ENCODE measurements at regions not wholly inside any gene's neighbourhood (a gene's known extent, or its start where the extent isn't known, plus 50 kb on each side); places are given as distances from the start of the nearest gene placed in this dataset.
"Not testable (repeated sequence)": the region's sequence is repeated elsewhere in the genome, so short reads cannot be mapped to it uniquely, and the experiment has no call there.

DNA sequence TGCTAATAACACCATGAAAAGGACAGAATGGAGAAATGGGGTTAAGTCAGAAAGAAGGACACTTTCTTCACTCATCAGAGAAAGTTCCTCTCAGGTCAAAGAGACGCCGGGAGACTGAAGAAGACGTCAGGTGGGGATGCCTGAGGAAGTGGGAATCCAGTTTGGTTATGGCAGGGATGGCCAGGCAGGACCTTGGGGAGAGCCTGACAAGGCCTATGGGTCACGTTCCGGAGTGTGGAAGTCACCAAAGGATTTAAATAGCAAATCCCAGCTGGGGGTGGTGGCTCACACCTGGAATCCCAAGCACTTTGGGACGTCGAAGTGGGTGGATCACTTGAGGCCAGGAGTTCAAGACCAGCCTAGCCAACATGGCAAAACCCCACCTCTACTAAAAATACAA lies 432.7 kb upstream of the SMIM21 start:
- no peak overlapping the region for H3K4me3 Mint-ChIP-seq
- peaks cover 9% of the 10 kb centered on the region for H3K9me3 Mint-ChIP-seq
- intact Hi-C loops (cut with micrococcal nuclease) = no loop called here
- H3K36me3 Mint-ChIP-seq (ENCODE audit: low read depth) = no peaks in the 10 kb centered on the region
- H3K4me1 Mint-ChIP-seq (ENCODE audit: low read depth) = no peaks in the 10 kb centered on the region
- no peaks in the 10 kb centered on the region for H3K27me3 Mint-ChIP-seq
- H3K27ac Mint-ChIP-seq = no peak overlapping the region

DNA sequence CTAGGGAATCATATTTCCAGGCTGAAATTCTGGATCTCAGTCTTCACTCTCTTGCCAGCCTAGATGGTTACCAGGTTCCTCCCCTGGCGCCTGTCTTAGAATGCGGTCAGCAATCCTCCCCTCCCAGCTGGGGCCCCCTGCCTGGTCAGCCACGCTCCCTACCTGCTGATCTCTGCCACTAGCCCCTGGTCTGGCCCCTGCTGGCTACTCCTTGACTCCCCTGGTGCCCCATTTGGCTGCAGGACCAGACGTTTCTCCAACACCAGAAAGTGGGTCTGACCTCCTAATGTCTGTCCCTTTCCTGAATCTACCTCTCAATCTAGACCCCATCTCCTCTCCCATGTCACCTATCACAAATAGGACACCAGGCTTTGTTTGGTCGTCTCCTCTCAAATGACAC lies 432.0 kb upstream of the SMIM21 start:
- Mint-ChIP-seq H3K4me1 (ENCODE audit: low read depth) (no peaks in the 10 kb centered on the region), H3K9me3 (peaks cover 9% of the 10 kb centered on the region), H3K27me3 (no peaks in the 10 kb centered on the region), H3K4me3 (no peak overlapping the region), H3K36me3 (ENCODE audit: low read depth) (no peaks in the 10 kb centered on the region), H3K27ac (no peak overlapping the region)
- intact Hi-C loops (cut with micrococcal nuclease) = no loop called here

DNA sequence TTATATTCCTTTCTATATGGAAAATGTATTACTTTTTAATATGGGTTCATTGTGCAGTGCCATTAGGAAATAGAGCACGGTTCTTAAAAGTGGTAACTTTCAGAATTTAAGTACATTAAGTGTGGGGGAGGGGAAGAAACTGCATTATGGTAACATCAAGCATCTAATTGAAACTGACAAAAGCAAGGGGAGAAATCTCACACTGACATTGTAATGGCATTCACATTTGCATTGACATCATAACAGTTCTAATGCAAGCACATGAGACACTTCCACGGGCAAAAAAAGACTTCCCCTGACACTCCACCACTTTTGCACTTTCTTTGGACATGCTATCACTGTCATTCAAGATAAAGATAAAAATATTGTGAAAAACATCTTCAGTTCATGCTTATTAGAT lies 431.3 kb upstream of the SMIM21 start:
- intact Hi-C loops (cut with micrococcal nuclease) = no loop called here
- Mint-ChIP-seq H3K4me1 (ENCODE audit: low read depth) (no peaks in the 10 kb centered on the region), H3K9me3 (peaks cover 9% of the 10 kb centered on the region), H3K27me3 (no peaks in the 10 kb centered on the region), H3K4me3 (no peak overlapping the region), H3K36me3 (ENCODE audit: low read depth) (no peaks in the 10 kb centered on the region), H3K27ac (no peak overlapping the region)

DNA sequence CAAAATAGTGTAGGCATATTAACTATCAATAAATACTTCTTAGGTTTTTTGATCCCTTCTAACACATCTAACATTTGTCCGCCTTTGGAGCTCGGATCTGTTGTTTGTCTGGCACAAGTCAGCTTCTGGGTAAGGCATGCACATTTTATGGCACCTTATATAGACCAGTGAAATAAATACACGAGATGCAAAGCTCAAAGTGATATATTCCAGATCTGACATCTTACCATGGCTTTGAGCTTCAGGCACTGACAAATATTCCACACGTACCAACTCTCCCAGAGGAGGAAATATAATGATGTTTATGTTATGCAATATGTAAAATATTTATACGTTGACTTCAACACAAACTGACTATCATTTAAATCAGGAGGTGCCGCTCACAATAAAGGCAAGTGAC lies 430.1 kb upstream of the SMIM21 start:
- Mint-ChIP-seq H3K4me3 (no peak overlapping the region), H3K27me3 (no peaks in the 10 kb centered on the region), H3K36me3 (ENCODE audit: low read depth) (no peaks in the 10 kb centered on the region), H3K4me1 (ENCODE audit: low read depth) (no peaks in the 10 kb centered on the region), H3K9me3 (peaks cover 9% of the 10 kb centered on the region), H3K27ac (no peak overlapping the region)
- intact Hi-C loops (cut with micrococcal nuclease) = no loop called here

DNA sequence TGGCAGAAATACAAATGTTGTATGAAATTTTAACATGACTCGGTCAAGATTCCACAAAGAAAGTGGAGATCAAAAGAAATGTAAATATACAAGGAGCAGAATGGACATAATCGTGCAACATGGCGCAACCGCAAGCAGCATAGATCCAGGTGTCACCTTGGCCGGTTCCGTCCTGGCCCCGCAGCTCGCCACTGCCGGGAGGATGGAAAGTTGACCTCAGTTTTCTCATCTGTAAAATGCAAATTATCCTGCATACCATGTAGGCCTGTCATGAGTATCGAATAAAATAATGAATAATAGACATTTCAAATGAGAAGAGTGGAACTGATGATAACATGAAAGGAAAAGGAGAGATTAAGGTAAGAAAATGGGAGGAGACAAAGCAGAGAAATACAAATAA lies 427.3 kb upstream of the SMIM21 start:
- intact Hi-C loops (cut with micrococcal nuclease) = no loop called here
- H3K27ac Mint-ChIP-seq = no peak overlapping the region
- H3K9me3 Mint-ChIP-seq = no peaks in the 10 kb centered on the region
- no peak overlapping the region for H3K4me3 Mint-ChIP-seq
- H3K4me1 Mint-ChIP-seq (ENCODE audit: low read depth) = no peaks in the 10 kb centered on the region
- H3K27me3 Mint-ChIP-seq = no peaks in the 10 kb centered on the region
- no peaks in the 10 kb centered on the region for H3K36me3 Mint-ChIP-seq (ENCODE audit: low read depth)

DNA sequence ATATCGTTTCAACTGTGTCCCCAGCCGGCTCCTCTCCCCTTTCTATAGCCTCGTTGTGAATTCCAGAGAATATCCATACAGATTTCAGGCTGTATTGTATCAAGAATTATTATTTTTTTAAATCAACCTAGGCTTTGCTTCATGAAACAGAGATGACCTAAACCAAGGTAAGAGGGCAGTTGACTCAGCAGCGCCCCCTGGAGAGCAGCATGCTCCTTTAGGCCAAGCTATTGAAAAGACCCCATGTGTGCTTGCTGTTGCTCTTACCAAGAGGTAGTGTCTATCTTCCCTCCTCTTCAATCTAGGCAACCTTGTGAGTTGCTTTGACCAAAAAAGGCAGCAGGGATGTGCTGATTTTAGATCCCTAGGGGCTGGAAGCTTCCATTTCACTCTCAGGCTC lies 426.7 kb upstream of the SMIM21 start:
- no peaks in the 10 kb centered on the region for H3K36me3 Mint-ChIP-seq (ENCODE audit: low read depth)
- intact Hi-C loops (cut with micrococcal nuclease) = no loop called here
- no peak overlapping the region for H3K4me3 Mint-ChIP-seq
- H3K4me1 Mint-ChIP-seq (ENCODE audit: low read depth) = no peaks in the 10 kb centered on the region
- H3K27me3 Mint-ChIP-seq = no peaks in the 10 kb centered on the region
- no peaks in the 10 kb centered on the region for H3K9me3 Mint-ChIP-seq
- no peak overlapping the region for H3K27ac Mint-ChIP-seq

GRCh38 chr18:75846321-75846720 lies 418.8 kb upstream of the SMIM21 start:
- Mint-ChIP-seq H3K4me1 (ENCODE audit: low read depth) (no peaks in the 10 kb centered on the region), H3K27ac (no peak overlapping the region), H3K9me3 (peaks cover 8% of the 10 kb centered on the region), H3K27me3 (no peaks in the 10 kb centered on the region), H3K4me3 (no peak overlapping the region), H3K36me3 (ENCODE audit: low read depth) (no peaks in the 10 kb centered on the region)
- intact Hi-C loops (cut with micrococcal nuclease) = no loop called here

DNA sequence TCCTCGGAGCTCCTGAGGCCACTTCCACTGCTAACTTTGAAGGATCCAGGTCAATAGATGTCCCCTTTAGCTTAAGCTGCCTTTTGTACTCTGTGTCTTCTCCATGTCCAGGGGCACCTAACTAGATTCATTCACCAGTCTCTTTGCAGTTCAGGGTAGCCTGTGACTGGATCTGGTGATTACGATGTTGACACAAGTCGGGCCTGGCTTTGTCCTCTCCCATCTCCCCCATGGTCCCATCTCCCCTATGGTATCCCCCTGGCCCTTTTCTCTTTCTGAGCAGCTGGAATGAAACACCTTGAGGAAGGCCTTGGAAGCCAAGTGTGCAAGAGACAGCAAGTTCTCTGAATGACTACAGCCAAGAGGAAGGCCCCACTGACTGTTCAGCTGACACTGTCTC lies 417.9 kb upstream of the SMIM21 start:
- Mint-ChIP-seq H3K4me1 (ENCODE audit: low read depth) (no peaks in the 10 kb centered on the region), H3K27me3 (no peaks in the 10 kb centered on the region), H3K36me3 (ENCODE audit: low read depth) (no peaks in the 10 kb centered on the region), H3K4me3 (no peak overlapping the region), H3K27ac (no peak overlapping the region), H3K9me3 (peaks cover 8% of the 10 kb centered on the region)
- intact Hi-C loops (cut with micrococcal nuclease) = no loop called here

DNA sequence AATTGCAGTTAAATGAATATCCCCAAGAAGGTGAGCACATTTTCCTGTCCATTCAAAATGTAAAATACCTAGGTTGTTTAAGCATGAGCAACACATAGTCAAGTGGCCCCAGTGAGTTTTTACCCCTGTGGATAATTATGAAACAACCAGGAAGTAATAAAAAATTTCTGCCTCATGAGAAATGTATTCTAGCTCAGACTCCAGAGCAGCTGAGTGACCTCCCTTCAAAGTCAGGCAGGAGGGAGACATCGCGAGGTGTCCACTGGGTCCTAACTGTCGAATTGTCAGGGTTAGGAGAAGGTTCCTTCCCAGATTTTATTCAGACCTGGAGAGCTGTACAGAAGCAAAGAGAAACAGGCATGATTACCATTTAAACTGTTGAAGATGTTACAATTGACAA lies 416.6 kb upstream of the SMIM21 start:
- no peaks in the 10 kb centered on the region for H3K4me1 Mint-ChIP-seq (ENCODE audit: low read depth)

GRCh38 chr18:75840131-75840530 lies 412.6 kb upstream of the SMIM21 start:
- Mint-ChIP-seq H3K9me3 (peaks cover 7% of the 10 kb centered on the region), H3K27ac (no peak overlapping the region), H3K36me3 (ENCODE audit: low read depth) (no peaks in the 10 kb centered on the region), H3K27me3 (no peaks in the 10 kb centered on the region), H3K4me1 (ENCODE audit: low read depth) (no peaks in the 10 kb centered on the region), H3K4me3 (no peak overlapping the region)
- intact Hi-C loops (cut with micrococcal nuclease) = no loop called here

More for the DNA sequence above, 416.6 kb upstream of the SMIM21 start:
- H3K36me3 Mint-ChIP-seq (ENCODE audit: low read depth) = no peaks in the 10 kb centered on the region
- intact Hi-C loops (cut with micrococcal nuclease) = no loop called here
- H3K27ac Mint-ChIP-seq = no peak overlapping the region
- H3K9me3 Mint-ChIP-seq = peaks cover 8% of the 10 kb centered on the region
- H3K4me3 Mint-ChIP-seq = no peak overlapping the region
- no peaks in the 10 kb centered on the region for H3K27me3 Mint-ChIP-seq

DNA sequence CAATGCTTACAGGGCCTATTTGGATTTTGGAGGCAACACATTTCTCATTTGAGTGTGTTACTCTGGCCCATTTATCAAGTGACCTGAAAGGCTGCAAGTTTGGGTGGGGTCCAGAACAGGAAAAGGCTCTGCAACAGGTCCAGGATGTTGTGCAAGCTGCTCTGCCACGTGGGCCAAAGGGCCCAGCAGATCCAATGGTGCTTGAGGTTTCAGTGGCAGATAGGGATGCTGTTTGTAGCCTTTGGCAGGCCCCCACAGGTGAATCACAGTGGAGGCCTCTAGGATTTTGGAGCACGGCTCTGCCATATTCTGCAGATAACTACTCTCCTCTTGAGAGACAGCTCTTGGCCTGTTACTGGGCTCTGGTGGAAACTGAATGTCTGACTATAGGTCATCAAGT lies 412.2 kb upstream of the SMIM21 start:
- H3K9me3 Mint-ChIP-seq; H3K36me3 Mint-ChIP-seq (ENCODE audit: low read depth); intact Hi-C loops (cut with micrococcal nuclease); H3K27me3 Mint-ChIP-seq; H3K4me1 Mint-ChIP-seq (ENCODE audit: low read depth); H3K4me3 Mint-ChIP-seq; H3K27ac Mint-ChIP-seq: not testable (repeated sequence)

- H3K27ac Mint-ChIP-seq = no peak overlapping the region
- no peaks in the 10 kb centered on the region for H3K9me3 Mint-ChIP-seq
- intact Hi-C loops (cut with micrococcal nuclease) = no loop called here
- no peak overlapping the region for H3K4me3 Mint-ChIP-seq
- no peaks in the 10 kb centered on the region for H3K36me3 Mint-ChIP-seq (ENCODE audit: low read depth)
- no peaks in the 10 kb centered on the region for H3K27me3 Mint-ChIP-seq
- no peaks in the 10 kb centered on the region for H3K4me1 Mint-ChIP-seq (ENCODE audit: low read depth)
These were observed 411.5 kb upstream of the SMIM21 start for GRCh38 chr18:75839041-75839440.

DNA sequence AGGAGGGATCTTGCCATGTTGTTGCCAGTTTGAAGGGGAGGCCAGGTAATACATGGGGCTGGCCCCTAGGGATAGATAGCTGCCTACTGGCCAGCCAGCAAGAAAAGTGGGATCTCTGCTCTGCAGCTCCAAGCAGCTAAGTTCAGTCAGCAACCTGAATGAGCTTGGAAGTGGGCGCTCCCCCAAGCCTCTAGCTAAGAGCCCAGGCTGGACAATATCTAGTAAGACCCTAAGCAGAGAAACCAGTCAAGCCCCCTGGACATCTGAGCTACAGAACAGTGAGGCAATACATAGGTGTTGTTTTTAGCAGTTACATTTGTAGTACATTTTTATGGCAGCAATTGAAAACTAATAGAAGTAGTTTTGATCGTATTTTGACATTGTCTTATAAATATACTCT lies 409.8 kb upstream of the SMIM21 start:
- H3K4me3 Mint-ChIP-seq = no peak overlapping the region
- H3K36me3 Mint-ChIP-seq (ENCODE audit: low read depth) = no peaks in the 10 kb centered on the region
- H3K9me3 Mint-ChIP-seq = no peaks in the 10 kb centered on the region
- no peaks in the 10 kb centered on the region for H3K4me1 Mint-ChIP-seq (ENCODE audit: low read depth)
- intact Hi-C loops (cut with micrococcal nuclease) = no loop called here
- no peaks in the 10 kb centered on the region for H3K27me3 Mint-ChIP-seq
- no peak overlapping the region for H3K27ac Mint-ChIP-seq

DNA sequence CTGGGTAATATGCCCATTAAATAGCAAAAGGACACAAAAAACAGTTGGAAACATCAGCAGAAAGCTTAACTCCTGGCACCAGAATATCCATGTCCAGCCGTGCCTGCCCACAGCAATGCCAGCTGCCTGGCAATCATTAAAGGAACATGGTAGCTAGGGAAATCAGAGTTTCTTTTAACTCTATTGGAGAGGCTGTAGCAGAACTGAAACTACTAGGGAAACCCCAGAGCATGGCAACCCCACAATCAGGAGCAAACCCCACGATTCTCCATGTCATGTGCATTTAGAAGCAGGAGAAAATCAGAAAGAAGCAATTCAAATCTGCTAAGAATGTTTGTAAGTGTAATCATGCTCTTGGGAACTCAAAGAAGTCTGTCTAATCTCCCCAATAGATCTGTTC lies 409.0 kb upstream of the SMIM21 start:
- Mint-ChIP-seq H3K9me3 (no peaks in the 10 kb centered on the region), H3K27ac (no peak overlapping the region), H3K4me3 (no peak overlapping the region), H3K36me3 (ENCODE audit: low read depth) (no peaks in the 10 kb centered on the region), H3K27me3 (no peaks in the 10 kb centered on the region), H3K4me1 (ENCODE audit: low read depth) (no peaks in the 10 kb centered on the region)
- intact Hi-C loops (cut with micrococcal nuclease) = no loop called here

- intact Hi-C loops (cut with micrococcal nuclease) = no loop called here
- H3K4me3 Mint-ChIP-seq = no peak overlapping the region
These were observed 404.5 kb upstream of the SMIM21 start for GRCh38 chr18:75831960-75832359.

DNA sequence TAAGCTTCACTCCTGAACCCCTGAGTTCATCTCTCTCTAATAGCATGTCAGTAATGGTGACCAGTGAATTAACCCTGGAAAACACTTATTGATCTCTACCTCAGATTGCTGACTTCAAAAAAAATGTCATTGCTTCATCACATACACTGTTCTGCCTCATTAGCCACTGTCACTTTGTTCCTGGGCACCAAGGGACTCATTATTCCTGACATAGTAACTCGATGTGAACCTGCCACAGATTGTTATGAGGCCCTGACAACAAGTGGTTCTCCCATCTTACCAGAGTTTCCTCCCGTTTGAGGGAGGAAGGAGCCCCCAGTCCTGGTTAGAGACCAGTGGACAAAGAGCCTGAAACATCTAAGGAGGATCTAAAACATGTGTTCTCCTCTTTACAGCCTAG lies 403.3 kb upstream of the SMIM21 start:
- intact Hi-C loops (cut with micrococcal nuclease) = no loop called here
- Mint-ChIP-seq H3K36me3 (ENCODE audit: low read depth) (no peaks in the 10 kb centered on the region), H3K27ac (no peak overlapping the region), H3K4me3 (no peak overlapping the region), H3K27me3 (no peaks in the 10 kb centered on the region), H3K4me1 (ENCODE audit: low read depth) (no peaks in the 10 kb centered on the region), H3K9me3 (no peaks in the 10 kb centered on the region)

More at GRCh38 chr18:75831960-75832359, 404.5 kb upstream of the SMIM21 start:
- no peaks in the 10 kb centered on the region for H3K36me3 Mint-ChIP-seq (ENCODE audit: low read depth)
- H3K27me3 Mint-ChIP-seq = no peaks in the 10 kb centered on the region
- H3K4me1 Mint-ChIP-seq (ENCODE audit: low read depth) = no peaks in the 10 kb centered on the region
- no peak overlapping the region for H3K27ac Mint-ChIP-seq
- H3K9me3 Mint-ChIP-seq = no peaks in the 10 kb centered on the region
